GM21381 (cell line): ENCODE measurements at regions not wholly inside any gene's neighbourhood (a gene's known extent, or its start where the extent isn't known, plus 50 kb on each side); places are given as distances from the start of the nearest gene placed in this dataset.

Source experiments
- ATAC-seq: cut with Tn5 transposase; IDR thresholded peaks from one replicate; pipeline ENCODE4 v1.9.1; 2021; ENCODE audit warnings: mild to moderate bottlenecking, moderate library complexity; ENCODE audit not compliant: unreplicated experiment

DNA sequence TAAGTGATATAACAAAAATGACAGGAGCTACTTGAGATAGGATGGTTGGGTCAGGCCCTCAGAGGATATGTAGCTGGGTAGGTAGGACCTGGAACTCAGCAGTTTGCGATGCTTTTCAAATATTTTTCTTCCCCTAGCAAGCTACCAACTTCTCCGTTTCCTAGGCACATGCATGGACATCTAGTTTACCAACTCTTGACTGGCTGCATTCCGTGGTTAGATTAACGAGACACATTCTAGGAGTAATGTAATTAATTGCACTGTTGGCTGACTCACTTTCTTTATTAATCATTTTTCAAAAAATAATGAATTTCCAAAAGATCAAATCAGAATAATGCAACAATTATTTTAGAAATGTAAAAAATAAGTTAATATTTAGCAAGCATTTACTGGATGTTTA, 95.9 kb downstream of the MACIR start:
- ATAC-seq = no peak

DNA sequence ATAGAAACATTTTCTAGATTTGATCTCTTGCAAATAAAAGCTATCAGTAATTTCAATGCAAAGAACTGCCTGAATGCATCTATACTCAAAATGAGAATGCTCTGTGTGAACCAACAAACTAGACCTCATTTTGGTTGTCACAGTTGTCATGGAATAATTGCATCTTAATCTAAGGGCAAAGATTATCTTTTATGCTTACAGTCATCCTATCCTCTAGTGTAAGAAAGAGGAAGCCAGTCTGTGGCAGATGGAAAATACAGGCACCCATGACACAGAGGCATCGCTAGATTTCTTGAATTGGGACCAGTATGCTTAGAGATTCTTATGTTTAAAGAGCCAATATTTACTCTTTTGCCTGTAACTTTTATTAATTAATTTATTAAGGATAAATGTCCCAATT, 95.0 kb downstream of the MACIR start:
- ATAC-seq = no peak

DNA sequence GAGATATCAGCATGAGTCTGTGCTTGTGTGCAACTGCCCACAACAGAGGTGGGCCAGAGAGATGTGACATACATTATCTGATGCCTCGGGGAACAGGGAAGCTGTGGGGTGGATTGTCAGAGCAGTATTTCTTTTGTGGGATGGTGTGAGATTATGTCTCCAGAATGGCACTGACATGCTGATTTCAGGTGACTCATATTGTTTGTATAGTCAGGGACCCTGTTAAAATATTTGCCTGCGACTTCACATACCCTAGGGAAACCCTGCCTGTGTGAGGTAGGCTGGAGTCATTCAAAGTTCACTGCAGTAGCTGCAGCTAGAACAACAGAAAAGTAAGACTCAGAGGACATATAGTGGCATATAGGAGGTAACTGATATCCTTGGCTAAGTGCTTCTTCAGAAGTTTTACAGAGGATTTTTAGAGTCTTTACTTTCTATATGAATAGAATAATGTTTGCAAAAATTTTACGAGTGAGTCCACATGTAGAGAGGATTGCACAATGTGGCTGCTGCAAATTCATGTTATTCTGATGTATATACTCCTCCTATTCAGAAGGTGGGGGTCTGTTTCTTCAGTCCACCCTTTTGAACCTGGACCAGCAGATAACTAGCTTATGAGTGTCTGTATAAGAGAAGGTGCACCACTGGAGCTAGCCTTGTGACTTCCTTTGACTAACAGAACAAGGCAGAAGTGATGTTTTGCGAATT, 89.3 kb downstream of the MACIR start:
- ATAC-seq = no peak

DNA sequence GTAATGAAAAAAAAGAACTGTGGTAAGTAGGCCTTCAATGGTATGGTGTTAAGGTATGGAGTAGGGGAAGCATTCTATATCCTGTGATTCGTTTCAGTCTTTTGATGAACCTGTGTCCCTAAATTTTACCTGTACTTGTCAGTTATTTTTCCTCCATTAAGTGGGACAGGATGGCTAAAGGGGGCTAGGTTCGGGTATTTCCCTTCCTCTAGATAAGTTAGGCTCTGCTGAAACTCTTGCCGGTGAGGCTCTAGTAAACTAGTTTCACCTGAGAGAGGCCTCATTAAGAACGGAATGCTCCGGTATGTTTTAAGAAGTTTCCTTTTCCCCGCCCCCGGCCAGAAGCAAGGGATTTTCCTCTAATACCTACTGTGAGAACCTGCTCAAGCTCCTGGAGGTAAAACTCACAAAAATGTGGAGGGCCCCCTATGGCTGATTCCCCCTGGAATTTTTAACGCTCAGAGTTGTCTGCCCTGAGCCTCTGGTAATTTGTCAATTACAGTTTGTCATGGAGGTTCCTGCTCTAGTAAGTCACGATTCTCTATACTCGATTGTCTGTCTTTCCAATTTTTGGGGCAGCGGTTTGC, 87.7 kb downstream of the MACIR start:
- no peak for ATAC-seq

DNA sequence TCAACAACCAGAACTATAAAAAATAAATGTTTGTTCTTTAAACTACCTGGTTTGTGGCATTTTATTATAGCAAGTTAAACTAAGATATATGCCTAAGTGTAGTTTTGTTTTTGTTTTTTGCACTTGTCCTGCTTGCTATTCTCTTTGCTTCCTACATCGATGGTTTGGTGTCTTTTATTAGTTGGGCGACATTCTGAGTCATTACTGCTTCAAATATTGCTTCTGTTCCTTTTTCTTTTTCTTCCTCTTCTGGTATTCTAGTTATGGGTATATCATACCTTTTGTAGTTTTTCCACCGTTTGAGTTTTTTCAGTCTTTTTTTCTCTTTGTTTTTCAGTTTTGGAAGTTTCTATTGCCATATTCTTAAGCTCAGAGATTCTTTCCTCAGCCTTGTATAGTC, 86.9 kb downstream of the MACIR start:
- ATAC-seq = no peak

DNA sequence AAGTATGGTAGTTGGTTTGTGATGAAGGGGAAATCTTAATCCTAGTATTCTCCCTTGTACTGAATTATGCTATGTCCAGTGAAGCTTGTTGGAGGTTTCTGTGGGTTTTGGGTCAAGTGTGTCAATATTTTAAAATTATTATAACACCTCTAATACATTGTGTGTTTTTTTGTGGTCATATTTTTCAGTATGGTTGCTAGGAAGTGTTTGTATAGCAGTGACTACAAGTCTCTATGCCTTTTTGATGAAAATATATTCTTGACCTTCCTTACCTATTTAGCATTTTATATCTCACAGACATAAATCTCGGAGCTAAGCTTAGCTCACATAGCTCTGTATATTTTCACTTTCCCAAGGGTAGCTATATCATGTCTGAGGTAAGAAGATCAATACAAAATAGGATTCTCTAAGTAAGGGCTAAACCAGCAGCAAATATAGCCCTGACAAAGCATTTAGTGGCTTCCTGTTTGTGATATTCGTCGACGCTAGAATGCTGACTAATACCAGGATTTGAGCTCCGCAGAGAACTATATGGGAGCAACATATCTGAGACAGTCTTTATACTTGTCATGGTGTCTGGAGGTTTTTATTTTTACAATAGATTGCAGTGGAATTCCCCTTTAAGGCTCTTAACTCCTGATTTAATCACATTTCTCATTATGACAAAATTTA, 82.3 kb downstream of the MACIR start:
- peak; percentile 98 for ATAC-seq

DNA sequence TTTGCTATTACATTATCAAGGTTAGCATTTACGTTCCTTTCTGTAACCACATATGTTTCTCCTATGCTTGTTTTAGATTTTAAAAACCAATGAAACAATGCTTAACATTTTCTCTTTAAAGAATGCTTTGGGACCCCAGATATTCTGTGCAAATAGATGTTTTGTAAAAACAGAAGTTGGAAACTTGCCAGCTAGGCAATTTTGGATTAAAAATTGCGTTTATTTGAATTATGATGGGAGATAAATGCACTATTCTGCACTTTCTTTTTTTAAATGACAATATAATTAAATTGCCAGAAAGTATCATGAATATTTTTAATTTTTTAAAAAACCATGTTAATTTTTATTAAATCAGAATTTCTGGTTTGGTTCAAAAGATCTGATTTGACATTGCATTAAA, 81.6 kb downstream of the MACIR start:
- no peak for ATAC-seq

DNA sequence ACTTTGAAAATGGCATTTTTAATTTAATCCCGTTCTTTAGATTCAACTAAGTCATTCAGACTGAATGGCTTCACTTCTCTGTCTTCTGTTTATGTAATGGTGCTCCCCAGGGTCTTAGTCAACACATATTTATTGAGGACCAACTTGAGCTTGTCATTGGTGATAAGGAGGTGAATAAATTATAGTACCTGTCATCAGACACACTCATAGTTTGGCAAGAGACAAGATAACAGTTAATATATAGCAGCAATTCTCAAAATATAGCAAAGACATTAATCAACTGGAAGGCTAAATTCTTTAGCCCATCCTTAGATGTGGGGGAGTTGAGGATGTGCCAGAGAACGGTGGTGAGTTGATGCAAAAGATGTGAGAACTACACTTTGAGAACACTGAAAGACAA, 78.4 kb downstream of the MACIR start:
- ATAC-seq = no peak

DNA sequence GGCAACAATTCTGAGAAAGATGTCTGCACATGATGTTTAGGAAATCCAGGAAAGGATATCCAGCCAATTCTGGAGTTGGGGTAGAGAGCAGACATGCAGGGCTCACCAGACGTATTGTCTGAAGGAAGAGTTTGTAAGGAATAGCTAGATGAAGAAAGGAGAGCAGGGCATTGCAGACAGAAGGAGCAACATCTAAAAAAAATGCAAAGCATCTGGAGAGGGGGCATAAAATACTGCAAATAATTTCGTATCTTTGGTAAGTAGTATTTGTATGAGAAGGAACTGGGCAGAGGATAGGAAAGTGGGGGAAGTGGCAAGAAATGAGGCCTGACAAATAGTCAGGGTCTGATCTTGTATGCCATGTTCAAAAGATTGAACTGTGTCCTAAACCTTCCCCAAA, 74.8 kb downstream of the MACIR start:
- no peak for ATAC-seq

DNA sequence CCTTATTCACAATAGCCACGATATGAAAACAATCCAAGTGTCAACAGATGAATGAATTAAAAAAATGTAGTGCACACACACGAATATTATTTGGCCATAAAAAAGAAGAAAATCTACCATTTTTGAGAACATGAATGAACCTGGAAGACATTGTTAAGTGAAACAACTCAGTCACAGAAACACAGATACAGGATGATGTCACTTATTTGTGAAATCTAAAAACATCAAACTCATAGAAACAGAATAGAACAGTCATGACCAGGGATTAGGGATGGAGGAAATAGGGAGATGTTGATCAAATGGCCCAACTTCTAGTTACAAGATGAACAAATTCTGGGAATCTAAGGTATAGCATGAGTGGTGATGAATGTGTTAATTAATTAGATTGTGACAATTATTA, 72.3 kb downstream of the MACIR start:
- ATAC-seq = no peak
